A673 (cell line): ENCODE measurements at regions not wholly inside any gene's neighbourhood (a gene's known extent, or its start where the extent isn't known, plus 50 kb on each side); places are given as distances from the start of the nearest gene placed in this dataset.

Experiments
- BruUV-seq: library from RNA; stranded (reverse); fragments of 400-500 nt; replicated peaks from 2 replicates; lab custom pipeline; 2021; lab: Mats Ljungman, UMichigan
- CTCF ChIA-PET: fragments of 300-600 bp; sonication (Branson Sonifier 250); formaldehyde crosslinking; loops from one replicate; lab custom pipeline; 2022; ENCODE audit warnings: antibody characterized with exemption; lab: Charles Lee
- POLR2A ChIA-PET: fragments of 300-600 bp; sonication (Branson Sonifier 250); formaldehyde crosslinking; loops from one replicate; lab custom pipeline; 2022; ENCODE audit warnings: antibody characterized with exemption; ENCODE audit not compliant: low non-redundant PET; lab: Charles Lee
- DNase-seq: peaks from one replicate; pipeline ENCODE4 v3.0.0-alpha.2; 2015; ENCODE audit warnings: low spot score
- H3K27ac ChIP-seq: fragments of 200-600 bp; sonication (generic); 2 replicates; pipeline ENCODE4 v1.5.1; 2016; ENCODE audit warnings: mixed run types, low read depth, mild to moderate bottlenecking, mixed read lengths, antibody characterized with exemption, low read length; ENCODE audit not compliant: poor library complexity, severe bottlenecking
- H3K27me3 ChIP-seq: fragments of 200-600 bp; sonication (generic); replicated peaks from 2 replicates; pipeline ENCODE4 v1.6.1; 2017; ENCODE audit warnings: mixed run types, low read depth, mild to moderate bottlenecking, mixed read lengths, antibody characterized with exemption, low read length; ENCODE audit not compliant: insufficient read depth, poor library complexity
- H3K36me3 ChIP-seq: fragments of 200-600 bp; sonication (generic); 2 replicates; pipeline ENCODE4 v1.6.1; 2016; ENCODE audit warnings: mixed run types, mild to moderate bottlenecking, mixed read lengths, antibody characterized with exemption, low read length; ENCODE audit not compliant: insufficient read depth, poor library complexity, severe bottlenecking
- H3K4me1 ChIP-seq: fragments of 200-600 bp; sonication (generic); 2 replicates; pipeline ENCODE4 v1.6.1; 2017; ENCODE audit warnings: mixed run types, mild to moderate bottlenecking, mixed read lengths, antibody characterized with exemption, low read length; ENCODE audit not compliant: insufficient read depth, poor library complexity, severe bottlenecking
- H3K4me3 ChIP-seq: fragments of 200-600 bp; sonication (generic); 2 replicates; pipeline ENCODE4 v1.5.1; 2016; ENCODE audit warnings: low read depth, mixed run types, mild to moderate bottlenecking, mixed read lengths, low read length; ENCODE audit not compliant: poor library complexity, severe bottlenecking
- H3K9me3 ChIP-seq: fragments of 200-600 bp; sonication (generic); 2 replicates; pipeline ENCODE4 v1.6.1; 2016; ENCODE audit warnings: mixed run types, low read depth, mild to moderate bottlenecking, mixed read lengths, antibody characterized with exemption, low read length; ENCODE audit not compliant: poor library complexity, severe bottlenecking
- CTCF ChIP-seq: fragments of 300-800, 200-600 bp; sonication (generic); conservative IDR thresholded peaks from 2 replicates; pipeline ENCODE4 v1.5.1; 2017; ENCODE audit warnings: low read depth, mild to moderate bottlenecking, antibody characterized with exemption, low read length, moderate library complexity, mixed read lengths
- EZH2 ChIP-seq: fragments of 200-600 bp; sonication (generic); IDR thresholded peaks from 2 replicates; pipeline ENCODE4 v1.6.1; 2017; ENCODE audit warnings: borderline replicate concordance, low read depth, mild to moderate bottlenecking, mixed read lengths, antibody characterized with exemption, low read length; ENCODE audit not compliant: poor library complexity, severe bottlenecking
- intact Hi-C: fragments of 100-400 bp; cut with micrococcal nuclease; formaldehyde crosslinking; loops from one replicate; pipeline ENCODE4 v1.10.0; 2022; ENCODE audit not compliant: unreplicated experiment

- no peak for DNase-seq
- BruUV-seq, result no TSS peak
- ChIA-PET CTCF (no interaction called here), POLR2A (no interaction called here)
- H3K4me1 ChIP-seq, result peaks cover 15% of the 10 kb centered on the region
- H3K9me3 ChIP-seq, result no peaks in the 10 kb centered on the region
- no peak overlapping the region for H3K4me3 ChIP-seq
- no peak overlapping the region for H3K27ac ChIP-seq
- H3K36me3 ChIP-seq, result no peaks in the 10 kb centered on the region
- intact Hi-C loops, result no loop called here
- peaks cover 61% of the 10 kb centered on the region for H3K27me3 ChIP-seq
- TF ChIP-seq CTCF (no peak), EZH2 (no peak)
These were observed 87.6 kb downstream of the LINC00237 start for GRCh38 chr20:21018576-21018975.

GRCh38 chr20:21017528-21018085 lies 88.6 kb downstream of the LINC00237 start:
- Histone ChIP-seq H3K36me3 (no peaks in the 10 kb centered on the region), H3K4me3 (no peak overlapping the region), H3K27ac (no peak overlapping the region), H3K27me3 (peaks cover 61% of the 10 kb centered on the region), H3K9me3 (no peaks in the 10 kb centered on the region), H3K4me1 (peaks cover 15% of the 10 kb centered on the region)
- no peak for DNase-seq
- BruUV-seq, result no TSS peak
- intact Hi-C loops, result no loop called here
- CTCF ChIA-PET, result no interaction called here
- POLR2A ChIA-PET, result no interaction called here
- TF ChIP-seq CTCF (no peak), EZH2 (no peak)

GRCh38 chr20:21016751-21017150 lies 89.4 kb downstream of the LINC00237 start:
- Histone ChIP-seq H3K27me3 (peaks cover 60% of the 10 kb centered on the region), H3K36me3 (no peaks in the 10 kb centered on the region), H3K27ac (no peak overlapping the region), H3K9me3 (no peaks in the 10 kb centered on the region), H3K4me1 (peaks cover 15% of the 10 kb centered on the region), H3K4me3 (no peak overlapping the region)
- DNase-seq, result no peak
- no peak for TF ChIP-seq EZH2
- no peak for TF ChIP-seq CTCF
- intact Hi-C loops, result no loop called here
- BruUV-seq, result no TSS peak
- ChIA-PET CTCF (no interaction called here), POLR2A (no interaction called here)
